ENCODE measurements at regions not wholly inside any gene's neighbourhood (a gene's known extent, or its start where the extent isn't known, plus 50 kb on each side); places are given as distances from the start of the nearest gene placed in this dataset.
"Not testable (repeated sequence)": the region's sequence is repeated elsewhere in the genome, so short reads cannot be mapped to it uniquely, and the experiment has no call there.

GRCh38 chr6:26829480-26829879 lies 169.9 kb upstream of the ZNF322 start:
- not testable (repeated sequence) for H3K27ac ChIP-seq (ENCODE audit: low read depth, low read length); H3K9ac ChIP-seq (ENCODE audit: low read length); H3K4me1 ChIP-seq (ENCODE audit: control insufficient read depth, insufficient read depth, low read length); H3K36me3 ChIP-seq (ENCODE audit: control insufficient read depth, insufficient read depth, low read length); H3K27me3 ChIP-seq (ENCODE audit: control insufficient read depth, insufficient read depth, low read length); H3K4me3 ChIP-seq (ENCODE audit: low read length)

GRCh38 chr6:26830992-26831391 lies 171.4 kb upstream of the ZNF322 start:
- H3K36me3 ChIP-seq (ENCODE audit: control insufficient read depth, insufficient read depth, low read length); H3K4me3 ChIP-seq (ENCODE audit: low read length); H3K4me1 ChIP-seq (ENCODE audit: control insufficient read depth, insufficient read depth, low read length); H3K9ac ChIP-seq (ENCODE audit: low read length); H3K27me3 ChIP-seq (ENCODE audit: control insufficient read depth, insufficient read depth, low read length); H3K27ac ChIP-seq (ENCODE audit: low read depth, low read length): not testable (repeated sequence)

GRCh38 chr6:26835707-26836106 lies 176.2 kb upstream of the ZNF322 start:
- not testable (repeated sequence) for H3K27ac ChIP-seq (ENCODE audit: low read depth, low read length); H3K4me1 ChIP-seq (ENCODE audit: control insufficient read depth, insufficient read depth, low read length); H3K9ac ChIP-seq (ENCODE audit: low read length); H3K4me3 ChIP-seq (ENCODE audit: low read length); H3K27me3 ChIP-seq (ENCODE audit: control insufficient read depth, insufficient read depth, low read length); H3K36me3 ChIP-seq (ENCODE audit: control insufficient read depth, insufficient read depth, low read length)

GRCh38 chr6:26836657-26837056 lies 177.1 kb upstream of the ZNF322 start:
- not testable (repeated sequence) for H3K27ac ChIP-seq (ENCODE audit: low read depth, low read length); H3K36me3 ChIP-seq (ENCODE audit: control insufficient read depth, insufficient read depth, low read length); H3K9ac ChIP-seq (ENCODE audit: low read length); H3K4me1 ChIP-seq (ENCODE audit: control insufficient read depth, insufficient read depth, low read length); H3K4me3 ChIP-seq (ENCODE audit: low read length); H3K27me3 ChIP-seq (ENCODE audit: control insufficient read depth, insufficient read depth, low read length)

GRCh38 chr6:26844823-26845222 lies 185.3 kb upstream of the ZNF322 start:
- H3K9ac ChIP-seq (ENCODE audit: low read length); H3K27ac ChIP-seq (ENCODE audit: low read depth, low read length); H3K36me3 ChIP-seq (ENCODE audit: control insufficient read depth, insufficient read depth, low read length); H3K4me1 ChIP-seq (ENCODE audit: control insufficient read depth, insufficient read depth, low read length); H3K4me3 ChIP-seq (ENCODE audit: low read length); H3K27me3 ChIP-seq (ENCODE audit: control insufficient read depth, insufficient read depth, low read length): not testable (repeated sequence)

- H3K27ac ChIP-seq (ENCODE audit: low read depth, low read length); H3K27me3 ChIP-seq (ENCODE audit: control insufficient read depth, insufficient read depth, low read length); H3K4me3 ChIP-seq (ENCODE audit: low read length); H3K4me1 ChIP-seq (ENCODE audit: control insufficient read depth, insufficient read depth, low read length); H3K36me3 ChIP-seq (ENCODE audit: control insufficient read depth, insufficient read depth, low read length); H3K9ac ChIP-seq (ENCODE audit: low read length): not testable (repeated sequence)
Observed at GRCh38 chr6:26857289-26857688, 197.7 kb upstream of the ZNF322 start.

- H3K36me3 ChIP-seq (ENCODE audit: control insufficient read depth, insufficient read depth, low read length); H3K27ac ChIP-seq (ENCODE audit: low read depth, low read length); H3K9ac ChIP-seq (ENCODE audit: low read length); H3K4me3 ChIP-seq (ENCODE audit: low read length); H3K27me3 ChIP-seq (ENCODE audit: control insufficient read depth, insufficient read depth, low read length); H3K4me1 ChIP-seq (ENCODE audit: control insufficient read depth, insufficient read depth, low read length): not testable (repeated sequence)
Observed at GRCh38 chr6:26859067-26859770, 199.7 kb upstream of the ZNF322 start.

GRCh38 chr6:26859771-26860163 lies 200.2 kb upstream of the ZNF322 start:
- H3K4me3 ChIP-seq (ENCODE audit: low read length); H3K27me3 ChIP-seq (ENCODE audit: control insufficient read depth, insufficient read depth, low read length); H3K4me1 ChIP-seq (ENCODE audit: control insufficient read depth, insufficient read depth, low read length); H3K36me3 ChIP-seq (ENCODE audit: control insufficient read depth, insufficient read depth, low read length); H3K9ac ChIP-seq (ENCODE audit: low read length); H3K27ac ChIP-seq (ENCODE audit: low read depth, low read length): not testable (repeated sequence)

GRCh38 chr6:26861913-26862312 lies 202.4 kb upstream of the ZNF322 start:
- H3K27me3 ChIP-seq (ENCODE audit: control insufficient read depth, insufficient read depth, low read length); H3K36me3 ChIP-seq (ENCODE audit: control insufficient read depth, insufficient read depth, low read length); H3K4me3 ChIP-seq (ENCODE audit: low read length); H3K27ac ChIP-seq (ENCODE audit: low read depth, low read length); H3K4me1 ChIP-seq (ENCODE audit: control insufficient read depth, insufficient read depth, low read length); H3K9ac ChIP-seq (ENCODE audit: low read length): not testable (repeated sequence)

- H3K4me3 ChIP-seq (ENCODE audit: low read length); H3K36me3 ChIP-seq (ENCODE audit: control insufficient read depth, insufficient read depth, low read length); H3K4me1 ChIP-seq (ENCODE audit: control insufficient read depth, insufficient read depth, low read length); H3K9ac ChIP-seq (ENCODE audit: low read length); H3K27me3 ChIP-seq (ENCODE audit: control insufficient read depth, insufficient read depth, low read length); H3K27ac ChIP-seq (ENCODE audit: low read depth, low read length): not testable (repeated sequence)
Observed at GRCh38 chr6:26863641-26864040, 204.1 kb upstream of the ZNF322 start.

GRCh38 chr6:26898785-26899184 lies 239.2 kb upstream of the ZNF322 start:
- not testable (repeated sequence) for H3K36me3 ChIP-seq (ENCODE audit: control insufficient read depth, insufficient read depth, low read length); H3K27ac ChIP-seq (ENCODE audit: low read depth, low read length); H3K4me1 ChIP-seq (ENCODE audit: control insufficient read depth, insufficient read depth, low read length); H3K4me3 ChIP-seq (ENCODE audit: low read length); H3K9ac ChIP-seq (ENCODE audit: low read length); H3K27me3 ChIP-seq (ENCODE audit: control insufficient read depth, insufficient read depth, low read length)

GRCh38 chr6:26924206-26924605 lies 264.7 kb upstream of the ZNF322 start:
- not testable (repeated sequence) for H3K36me3 ChIP-seq (ENCODE audit: control insufficient read depth, insufficient read depth, low read length); H3K9ac ChIP-seq (ENCODE audit: low read length); H3K27ac ChIP-seq (ENCODE audit: low read depth, low read length); H3K4me3 ChIP-seq (ENCODE audit: low read length); H3K4me1 ChIP-seq (ENCODE audit: control insufficient read depth, insufficient read depth, low read length); H3K27me3 ChIP-seq (ENCODE audit: control insufficient read depth, insufficient read depth, low read length)

- not testable (repeated sequence) for H3K36me3 ChIP-seq (ENCODE audit: control insufficient read depth, insufficient read depth, low read length); H3K4me1 ChIP-seq (ENCODE audit: control insufficient read depth, insufficient read depth, low read length); H3K27me3 ChIP-seq (ENCODE audit: control insufficient read depth, insufficient read depth, low read length); H3K27ac ChIP-seq (ENCODE audit: low read depth, low read length); H3K4me3 ChIP-seq (ENCODE audit: low read length); H3K9ac ChIP-seq (ENCODE audit: low read length)
Observed at GRCh38 chr6:26928190-26928589, 268.6 kb upstream of the ZNF322 start.

All from rectal smooth muscle tissue (tissue), 1 donor.